ENCODE measurements at regions not wholly inside any gene's neighbourhood (a gene's known extent, or its start where the extent isn't known, plus 50 kb on each side); places are given as distances from the start of the nearest gene placed in this dataset.

GRCh38 chrX:45596188-45596808, 395.6 kb upstream of the DIPK2B start:
- no peak for TF ChIP-seq ZNF660 (tag by site-specific recombination; IDR thresholded peaks at IDR 0.05)
- no peak for TF ChIP-seq BCL11A (tag by site-specific recombination; IDR thresholded peaks at IDR 0.05; ENCODE audit: low read depth)
- no peak for TF ChIP-seq ZNF274 (IDR thresholded peaks at IDR 0.05; ENCODE audit: low read length)
- no peak for TF ChIP-seq ZNF274 (tag by site-specific recombination; IDR thresholded peaks at IDR 0.05; ENCODE audit: borderline replicate concordance)
- TF ChIP-seq KLF1 (tag by site-specific recombination; IDR thresholded peaks at IDR 0.05) = no peak
- TF ChIP-seq, protein P1, sequence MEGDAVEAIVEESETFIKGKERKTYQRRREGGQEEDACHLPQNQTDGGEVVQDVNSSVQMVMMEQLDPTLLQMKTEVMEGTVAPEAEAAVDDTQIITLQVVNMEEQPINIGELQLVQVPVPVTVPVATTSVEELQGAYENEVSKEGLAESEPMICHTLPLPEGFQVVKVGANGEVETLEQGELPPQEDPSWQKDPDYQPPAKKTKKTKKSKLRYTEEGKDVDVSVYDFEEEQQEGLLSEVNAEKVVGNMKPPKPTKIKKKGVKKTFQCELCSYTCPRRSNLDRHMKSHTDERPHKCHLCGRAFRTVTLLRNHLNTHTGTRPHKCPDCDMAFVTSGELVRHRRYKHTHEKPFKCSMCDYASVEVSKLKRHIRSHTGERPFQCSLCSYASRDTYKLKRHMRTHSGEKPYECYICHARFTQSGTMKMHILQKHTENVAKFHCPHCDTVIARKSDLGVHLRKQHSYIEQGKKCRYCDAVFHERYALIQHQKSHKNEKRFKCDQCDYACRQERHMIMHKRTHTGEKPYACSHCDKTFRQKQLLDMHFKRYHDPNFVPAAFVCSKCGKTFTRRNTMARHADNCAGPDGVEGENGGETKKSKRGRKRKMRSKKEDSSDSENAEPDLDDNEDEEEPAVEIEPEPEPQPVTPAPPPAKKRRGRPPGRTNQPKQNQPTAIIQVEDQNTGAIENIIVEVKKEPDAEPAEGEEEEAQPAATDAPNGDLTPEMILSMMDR (tag by site-specific recombination; IDR thresholded peaks at IDR 0.05) = no peak
- no peak for TF ChIP-seq SP2 (tag by site-specific recombination; IDR thresholded peaks at IDR 0.05)
- TF ChIP-seq ZNF423 (tag by site-specific recombination; IDR thresholded peaks at IDR 0.05) = no peak
- TF ChIP-seq ZNF580 (tag by site-specific recombination; IDR thresholded peaks at IDR 0.05) = no peak
- no peak for TF ChIP-seq GLI2 (tag by site-specific recombination; IDR thresholded peaks at IDR 0.05; ENCODE audit: borderline replicate concordance, low read depth)
- TF ChIP-seq, protein P2, sequence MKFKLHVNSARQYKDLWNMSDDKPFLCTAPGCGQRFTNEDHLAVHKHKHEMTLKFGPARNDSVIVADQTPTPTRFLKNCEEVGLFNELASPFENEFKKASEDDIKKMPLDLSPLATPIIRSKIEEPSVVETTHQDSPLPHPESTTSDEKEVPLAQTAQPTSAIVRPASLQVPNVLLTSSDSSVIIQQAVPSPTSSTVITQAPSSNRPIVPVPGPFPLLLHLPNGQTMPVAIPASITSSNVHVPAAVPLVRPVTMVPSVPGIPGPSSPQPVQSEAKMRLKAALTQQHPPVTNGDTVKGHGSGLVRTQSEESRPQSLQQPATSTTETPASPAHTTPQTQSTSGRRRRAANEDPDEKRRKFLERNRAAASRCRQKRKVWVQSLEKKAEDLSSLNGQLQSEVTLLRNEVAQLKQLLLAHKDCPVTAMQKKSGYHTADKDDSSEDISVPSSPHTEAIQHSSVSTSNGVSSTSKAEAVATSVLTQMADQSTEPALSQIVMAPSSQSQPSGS (tag by site-specific recombination; IDR thresholded peaks at IDR 0.05; ENCODE audit: low read depth) = no peak
- TF ChIP-seq ZNF558 (tag by site-specific recombination; IDR thresholded peaks at IDR 0.05) = no peak
- TF ChIP-seq ZNF639 (tag by site-specific recombination; IDR thresholded peaks at IDR 0.05) = no peak
- TF ChIP-seq, protein P3, sequence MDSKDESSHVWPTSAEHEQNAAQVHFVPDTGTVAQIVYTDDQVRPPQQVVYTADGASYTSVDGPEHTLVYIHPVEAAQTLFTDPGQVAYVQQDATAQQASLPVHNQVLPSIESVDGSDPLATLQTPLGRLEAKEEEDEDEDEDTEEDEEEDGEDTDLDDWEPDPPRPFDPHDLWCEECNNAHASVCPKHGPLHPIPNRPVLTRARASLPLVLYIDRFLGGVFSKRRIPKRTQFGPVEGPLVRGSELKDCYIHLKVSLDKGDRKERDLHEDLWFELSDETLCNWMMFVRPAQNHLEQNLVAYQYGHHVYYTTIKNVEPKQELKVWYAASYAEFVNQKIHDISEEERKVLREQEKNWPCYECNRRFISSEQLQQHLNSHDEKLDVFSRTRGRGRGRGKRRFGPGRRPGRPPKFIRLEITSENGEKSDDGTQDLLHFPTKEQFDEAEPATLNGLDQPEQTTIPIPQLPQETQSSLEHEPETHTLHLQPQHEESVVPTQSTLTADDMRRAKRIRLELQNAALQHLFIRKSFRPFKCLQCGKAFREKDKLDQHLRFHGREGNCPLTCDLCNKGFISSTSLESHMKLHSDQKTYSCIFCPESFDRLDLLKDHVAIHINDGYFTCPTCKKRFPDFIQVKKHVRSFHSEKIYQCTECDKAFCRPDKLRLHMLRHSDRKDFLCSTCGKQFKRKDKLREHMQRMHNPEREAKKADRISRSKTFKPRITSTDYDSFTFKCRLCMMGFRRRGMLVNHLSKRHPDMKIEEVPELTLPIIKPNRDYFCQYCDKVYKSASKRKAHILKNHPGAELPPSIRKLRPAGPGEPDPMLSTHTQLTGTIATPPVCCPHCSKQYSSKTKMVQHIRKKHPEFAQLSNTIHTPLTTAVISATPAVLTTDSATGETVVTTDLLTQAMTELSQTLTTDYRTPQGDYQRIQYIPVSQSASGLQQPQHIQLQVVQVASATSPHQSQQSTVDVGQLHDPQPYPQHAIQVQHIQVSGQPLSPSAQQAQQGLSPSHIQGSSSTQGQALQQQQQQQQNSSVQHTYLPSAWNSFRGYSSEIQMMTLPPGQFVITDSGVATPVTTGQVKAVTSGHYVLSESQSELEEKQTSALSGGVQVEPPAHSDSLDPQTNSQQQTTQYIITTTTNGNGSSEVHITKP (tag by site-specific recombination; IDR thresholded peaks at IDR 0.05) = no peak
- TF ChIP-seq ZNF561 (tag by site-specific recombination; IDR thresholded peaks at IDR 0.05; ENCODE audit: borderline replicate concordance) = no peak

Measured in HEK293 (cell line).